Endothelial cell of umbilical vein (primary cell): ENCODE measurements at regions not wholly inside any gene's neighbourhood (a gene's known extent, or its start where the extent isn't known, plus 50 kb on each side); places are given as distances from the start of the nearest gene placed in this dataset.

Source experiments
- BruUV-seq: library from RNA; stranded (reverse); fragments of 400-500 nt; replicated peaks from 2 replicates; lab custom pipeline; 2021; lab: Mats Ljungman, UMichigan
- CTCF ChIA-PET: fragments of 300-600, 350-600 bp; sonication (Branson Sonifier 250); formaldehyde crosslinking; loops from one replicate; lab custom pipeline; 2021; ENCODE audit warnings: antibody characterized with exemption, inconsistent platforms; lab: Charles Lee
- POLR2A ChIA-PET: fragments of 300-600, 350-600 bp; sonication (Branson Sonifier 250); formaldehyde crosslinking; loops from one replicate; lab custom pipeline; 2021; ENCODE audit warnings: antibody characterized with exemption, inconsistent platforms; lab: Charles Lee
- DNase-seq: peaks from one replicate; pipeline ENCODE4 v3.0.0-alpha.2; 2011; ENCODE audit warnings: low read depth, low spot score
- FAIRE-seq: peaks from 2 replicates; lab custom pipeline; 2011; peaks lifted over from hg19 to GRCh38; lab: Jason Lieb, UNC
- H2AFZ ChIP-seq: 2 replicates; pipeline ENCODE4 v1.6.0; 2012; ENCODE audit warnings: low read depth, low read length, control low read depth, inconsistent platforms
- H3K27ac ChIP-seq: 2 replicates; pipeline ENCODE4 v1.5.1; 2011; ENCODE audit warnings: low read depth, mild to moderate bottlenecking, control low read depth, low read length, moderate library complexity; ENCODE audit not compliant: insufficient read depth
- H3K27me3 ChIP-seq, 2 experiments: 2 replicates each; pipeline versions ENCODE4 v1.6.0 to v1.6.1; 2011; ENCODE audit warnings: low read length in 2 of 2, mixed read lengths in 1 of 2; ENCODE audit not compliant: control insufficient read depth in 2 of 2, insufficient read depth in 2 of 2
- H3K36me3 ChIP-seq, 2 experiments: 2 replicates in 1 of 2; 3 replicates in 1 of 2; pipeline ENCODE4 v1.5.1; 2011; ENCODE audit warnings: low read length in 2 of 2, mild to moderate bottlenecking in 1 of 2, moderate library complexity in 1 of 2; ENCODE audit not compliant: control insufficient read depth in 2 of 2, insufficient read depth in 2 of 2; ENCODE audit errors: extremely low read depth in 1 of 2
- H3K4me1 ChIP-seq: 3 replicates; pipeline ENCODE4 v1.5.1; 2011; ENCODE audit warnings: mild to moderate bottlenecking, low read length; ENCODE audit not compliant: control insufficient read depth, insufficient read depth; ENCODE audit errors: extremely low read depth
- H3K4me2 ChIP-seq: 2 replicates; pipeline ENCODE4 v1.6.1; 2011; ENCODE audit warnings: low read length, control low read depth, mixed read lengths; ENCODE audit not compliant: insufficient read depth
- H3K4me3 ChIP-seq, 3 experiments: fragments of 200-600 bp in 1 of 3; sonication (generic), shearing (Covaris generic) in 1 of 3; replicated peaks in 1 of 3; 2 replicates each; pipeline ENCODE4 v1.5.1; 2011 to 2016; ENCODE audit warnings: control low read depth in 3 of 3, low read length in 3 of 3, mild to moderate bottlenecking in 2 of 3, inconsistent platforms in 1 of 3, low read depth in 1 of 3, moderate library complexity in 1 of 3; ENCODE audit not compliant: insufficient read depth in 1 of 3
- H3K79me2 ChIP-seq: 2 replicates; pipeline ENCODE4 v1.6.0; 2012; ENCODE audit warnings: low read length, inconsistent platforms; ENCODE audit not compliant: control insufficient read depth, insufficient read depth
- H3K9ac ChIP-seq: replicated peaks from 2 replicates; pipeline ENCODE3; 2011; ENCODE audit warnings: low read length, control low read depth; ENCODE audit not compliant: insufficient read depth; ENCODE audit errors: extremely low read depth
- H3K9me1 ChIP-seq: replicated peaks from 3 replicates; pipeline ENCODE4 v1.6.0; 2011; ENCODE audit warnings: mild to moderate bottlenecking, low read length; ENCODE audit not compliant: control insufficient read depth, insufficient read depth; ENCODE audit errors: extremely low read depth
- H3K9me3 ChIP-seq: replicated peaks from 2 replicates; pipeline ENCODE4 v1.5.1; 2012; ENCODE audit warnings: low read length, inconsistent platforms; ENCODE audit not compliant: control insufficient read depth, insufficient read depth
- H4K20me1 ChIP-seq: replicated peaks from 2 replicates; pipeline ENCODE3; 2011; ENCODE audit warnings: mild to moderate bottlenecking, low read length; ENCODE audit not compliant: control insufficient read depth, insufficient read depth; ENCODE audit errors: extremely low read depth
- CTCF ChIP-seq, 2 donors: IDR thresholded peaks; 1 replicate in 1 of 2; 2 replicates in 1 of 2; pipeline ENCODE4 v1.5.1; 2011; ENCODE audit warnings: low read length in 2 of 2, mild to moderate bottlenecking in 2 of 2, moderate library complexity in 2 of 2, control low read depth in 1 of 2, inconsistent platforms in 1 of 2, low read depth in 1 of 2; ENCODE audit not compliant: insufficient read depth in 1 of 2; ENCODE audit errors: extremely low read depth in 1 of 2
- EZH2 ChIP-seq: IDR thresholded peaks from 2 replicates; pipeline ENCODE4 v1.6.1; 2012; ENCODE audit warnings: borderline replicate concordance, low read depth, mild to moderate bottlenecking, moderate library complexity, low read length, inconsistent platforms; ENCODE audit not compliant: severe bottlenecking
- GATA2 ChIP-seq: IDR thresholded peaks from 2 replicates; pipeline ENCODE4 v1.7.0; 2011; ENCODE audit warnings: low read depth, mild to moderate bottlenecking, moderate library complexity, mixed read lengths, low read length; ENCODE audit not compliant: insufficient read length, insufficient read depth
- JUN ChIP-seq: IDR thresholded peaks from 2 replicates; pipeline ENCODE4 v1.6.1; 2011; ENCODE audit warnings: borderline replicate concordance, low read depth; ENCODE audit not compliant: insufficient read length, insufficient read depth
- MAX ChIP-seq: IDR thresholded peaks from 2 replicates; pipeline ENCODE4 v1.6.1; 2011; ENCODE audit not compliant: insufficient read depth, insufficient read length
- MYC ChIP-seq: IDR thresholded peaks from one replicate; pipeline ENCODE4 v1.6.1; 2011; ENCODE audit warnings: mild to moderate bottlenecking, low read depth, low read length
- dilution Hi-C: fragments of 300-500 bp; cut with MboI; formaldehyde crosslinking; loops from one replicate; pipeline ENCODE4 v1.15.0; 2019; ENCODE audit warnings: low sequenced_read_pairs; ENCODE audit not compliant: extremely low pct_ligation_motif_present
- intact Hi-C: fragments of 100-400 bp; cut with micrococcal nuclease; formaldehyde crosslinking; loops from one replicate; pipeline ENCODE4 v1.10.0; 2022

DNA sequence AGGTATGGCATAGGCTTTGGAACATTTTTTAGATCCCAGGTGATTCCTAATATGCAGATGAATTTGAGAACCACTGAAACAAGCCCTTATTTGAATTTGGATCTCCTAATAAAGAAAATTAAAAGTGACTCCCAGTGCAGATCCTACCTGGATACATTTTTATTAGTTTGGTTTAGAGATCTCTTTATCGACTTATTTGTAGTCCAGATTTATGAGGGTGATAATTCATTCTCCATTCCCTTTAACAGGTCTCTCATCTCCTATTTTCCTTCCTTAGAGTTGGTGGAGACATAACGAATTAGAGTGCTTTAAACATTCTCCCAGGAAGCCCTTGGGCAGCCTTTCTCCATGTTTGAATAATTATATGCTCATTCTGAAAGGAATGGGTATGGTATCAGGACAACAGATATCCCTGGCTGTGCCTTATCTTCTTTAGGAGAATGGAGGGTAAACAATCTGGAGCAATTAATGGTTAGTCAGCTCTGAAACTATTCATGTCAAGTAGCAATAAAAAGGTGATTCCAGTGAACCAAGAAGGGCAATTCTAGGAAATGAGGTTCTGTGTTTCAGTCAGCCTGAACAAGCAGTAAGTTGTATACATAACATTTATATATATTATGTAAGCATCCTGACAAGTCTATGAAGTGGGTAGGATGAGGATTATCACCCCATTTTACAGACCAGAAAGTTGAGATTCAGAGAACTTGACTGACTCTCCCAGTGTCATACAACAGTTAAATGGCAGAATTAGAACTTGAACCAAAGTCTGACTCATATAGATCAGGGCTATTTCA lies 53.9 kb upstream of the RCE1 start:
- H2AFZ ChIP-seq = no peak overlapping the region
- no peaks in the 10 kb centered on the region for H3K4me1 ChIP-seq
- TF ChIP-seq JUN (no peak), MYC (no peak), GATA2 (no peak), MAX (no peak), EZH2 (no peak), CTCF (IDR thresholded peaks at IDR 0.05; ENCODE audit: extremely low read depth in 1 of 2, insufficient read depth in 1 of 2, low read depth in 1 of 2, low read length in 2 of 2) (no peak)
- H3K27me3 ChIP-seq = no peaks in the 10 kb centered on the region
- no peak overlapping the region for H3K4me3 ChIP-seq
- H3K4me2 ChIP-seq = no peak overlapping the region
- DNase-seq = no peak
- no peaks in the 10 kb centered on the region for H3K79me2 ChIP-seq
- no peak overlapping the region for H3K9ac ChIP-seq
- dilution Hi-C loops (no loop called here), intact Hi-C loops (no loop called here)
- no peak overlapping the region for H3K27ac ChIP-seq
- CTCF ChIA-PET = no interaction called here
- no TSS peak for BruUV-seq
- H4K20me1 ChIP-seq = no peaks in the 10 kb centered on the region
- POLR2A ChIA-PET = no interaction called here
- H3K9me3 ChIP-seq = no peaks in the 10 kb centered on the region
- no peak for FAIRE-seq
- no peaks in the 10 kb centered on the region for H3K9me1 ChIP-seq
- no peaks in the 10 kb centered on the region for H3K36me3 ChIP-seq
